Muscle of back (tissue), 3 donors: ENCODE measurements at regions not wholly inside any gene's neighbourhood (a gene's known extent, or its start where the extent isn't known, plus 50 kb on each side); places are given as distances from the start of the nearest gene placed in this dataset.

ENCODE experiments used
- DNase-seq, 3 donors: peaks; one replicate each; pipeline versions ENCODE4 v3.0.0 to v3.0.0-alpha.2; 2013

DNA sequence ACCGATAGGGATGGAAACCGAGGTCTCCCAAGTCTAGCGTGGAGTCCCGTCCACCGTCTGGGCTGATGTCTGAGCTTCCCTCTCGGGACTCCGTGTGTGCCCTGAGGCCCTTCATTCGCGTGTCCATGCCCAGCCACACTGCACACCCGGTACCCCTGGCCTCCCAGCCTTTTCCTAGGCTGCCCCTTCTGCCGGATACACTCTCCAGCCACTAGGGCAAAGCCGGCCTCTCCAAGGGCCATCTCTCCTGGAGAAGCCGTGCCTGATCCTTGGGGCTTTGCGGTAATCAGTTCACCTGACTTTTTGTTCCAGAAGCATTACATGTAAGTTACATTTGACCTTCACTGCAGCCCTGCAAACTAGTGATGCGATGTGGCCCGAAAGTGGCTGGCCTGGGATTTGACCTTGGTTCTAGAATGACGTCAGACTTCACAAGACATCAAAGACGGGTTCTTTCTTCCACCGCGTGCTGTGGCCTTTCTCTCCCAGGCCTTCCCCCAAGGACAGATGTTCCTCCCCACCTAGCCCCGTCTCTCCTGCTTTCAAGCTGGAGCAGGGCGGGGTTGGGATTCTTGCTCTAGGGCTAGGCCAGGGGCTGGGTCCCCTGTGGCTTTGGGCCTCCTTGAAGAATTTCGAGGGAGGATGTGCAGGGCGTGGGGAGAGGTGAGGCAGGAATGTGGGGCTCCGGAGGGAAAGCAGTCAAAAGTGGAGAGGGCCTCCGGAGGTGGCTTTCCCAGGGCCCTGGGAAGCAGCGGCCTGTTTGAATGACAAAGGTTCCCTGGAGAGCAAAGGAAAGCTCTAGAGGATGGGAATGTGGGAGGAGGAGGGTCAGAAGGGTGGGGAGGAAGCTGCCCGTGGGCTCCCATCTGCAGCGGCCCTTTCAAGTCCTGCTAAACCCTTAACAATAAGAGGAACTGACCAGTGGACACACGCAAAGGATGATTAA is 49.7 kb upstream of the SLC2A1 start:
- DNase-seq, result peak in 1 of 3 donors; percentile 18
